ENCODE measurements at regions not wholly inside any gene's neighbourhood (a gene's known extent, or its start where the extent isn't known, plus 50 kb on each side); places are given as distances from the start of the nearest gene placed in this dataset.

- no peak for DNase-seq
Observed at GRCh38 chr12:43115441-43116160, 436.4 kb downstream of the ADAMTS20 start.

GRCh38 chr12:43114316-43114715 lies 437.7 kb downstream of the ADAMTS20 start:
- DNase-seq, result no peak

GRCh38 chr12:43113616-43114015 lies 438.4 kb downstream of the ADAMTS20 start:
- no peak for DNase-seq

GRCh38 chr12:43113135-43113534 lies 438.9 kb downstream of the ADAMTS20 start:
- no peak for DNase-seq

- DNase-seq, result no peak
Observed at GRCh38 chr12:43112101-43112920, 439.7 kb downstream of the ADAMTS20 start.

GRCh38 chr12:43111608-43112007 lies 440.4 kb downstream of the ADAMTS20 start:
- no peak for DNase-seq

- DNase-seq, result no peak
Observed at GRCh38 chr12:43109631-43110345, 442.2 kb downstream of the ADAMTS20 start.

- DNase-seq, result no peak
Observed at GRCh38 chr12:43108656-43109055, 443.3 kb downstream of the ADAMTS20 start.

GRCh38 chr12:43107026-43107775 lies 444.8 kb downstream of the ADAMTS20 start:
- DNase-seq, result no peak

GRCh38 chr12:43106355-43106754 lies 445.6 kb downstream of the ADAMTS20 start:
- DNase-seq, result no peak

- DNase-seq, result no peak
Observed at GRCh38 chr12:43105426-43105981, 446.5 kb downstream of the ADAMTS20 start.

- DNase-seq, result no peak
Observed at GRCh38 chr12:43104494-43104893, 447.5 kb downstream of the ADAMTS20 start.

- DNase-seq, result no peak
Observed at GRCh38 chr12:43103866-43104265, 448.1 kb downstream of the ADAMTS20 start.

- no peak for DNase-seq
Observed at GRCh38 chr12:43102546-43103264, 449.3 kb downstream of the ADAMTS20 start.

- no peak for DNase-seq
Observed at GRCh38 chr12:43100231-43100630, 451.8 kb downstream of the ADAMTS20 start.

- no peak for DNase-seq
Observed at GRCh38 chr12:43099691-43100163, 452.3 kb downstream of the ADAMTS20 start.

GRCh38 chr12:43098766-43099550 lies 453.0 kb downstream of the ADAMTS20 start:
- DNase-seq, result no peak

- no peak for DNase-seq
Observed at GRCh38 chr12:43098071-43098470, 453.9 kb downstream of the ADAMTS20 start.

GRCh38 chr12:43097471-43097870 lies 454.5 kb downstream of the ADAMTS20 start:
- no peak for DNase-seq

GRCh38 chr12:43095669-43096280 lies 456.2 kb downstream of the ADAMTS20 start:
- no peak for DNase-seq
